ENCODE measurements at regions not wholly inside any gene's neighbourhood (a gene's known extent, or its start where the extent isn't known, plus 50 kb on each side); places are given as distances from the start of the nearest gene placed in this dataset.
"Not testable (repeated sequence)": the region's sequence is repeated elsewhere in the genome, so short reads cannot be mapped to it uniquely, and the experiment has no call there.

- no peak overlapping the region for H3K4me3 ChIP-seq (ENCODE audit: low read depth in 2 of 2, low read length in 2 of 2)
- in situ Hi-C loops (cut with HindIII; ENCODE audit: low pct_unique_long_range_greater_than_20kb, low sequenced_read_pairs), result no loop called here
- ATAC-seq, result no peak
- TF ChIP-seq REST (IDR thresholded peaks at IDR 0.05; ENCODE audit: insufficient read depth in 1 of 2, low read depth in 2 of 2, low read length in 1 of 2), result no peak
- no TSS peak for BruUV-seq (replicated peaks)
- DNase-seq (ENCODE audit: low read depth, low spot score), result no peak
- intact Hi-C loops (cut with micrococcal nuclease; ENCODE audit: unreplicated experiment), result no loop called here
- H3K4me1 ChIP-seq (ENCODE audit: control insufficient read depth, insufficient read depth, low read length), result no peaks in the 10 kb centered on the region
- ChIA-PET POLR2A (no interaction called here), CTCF (no interaction called here)
- H3K9me3 ChIP-seq (ENCODE audit: control insufficient read depth, insufficient read depth, low read depth, low read length), result no peaks in the 10 kb centered on the region
- H3K27ac ChIP-seq (ENCODE audit: low read length), result no peak overlapping the region
- H3K36me3 ChIP-seq (ENCODE audit: control insufficient read depth, insufficient read depth, low read length), result no peaks in the 10 kb centered on the region
- no peaks in the 10 kb centered on the region for H3K27me3 ChIP-seq (ENCODE audit: control insufficient read depth, insufficient read depth, low read length)
Observed at GRCh38 chr9:91012933-91013841, 211.6 kb downstream of the SYK start.

- no peak for TF ChIP-seq POLR2AphosphoS5 (IDR thresholded peaks at IDR 0.05; ENCODE audit: low read depth, low read length)
- no peak for TF ChIP-seq TCF7L2 (IDR thresholded peaks at IDR 0.05; ENCODE audit: low read depth, low read length)
- no peak for TF ChIP-seq CTCF (IDR thresholded peaks at IDR 0.05)
- no peak for TF ChIP-seq SIN3A (IDR thresholded peaks at IDR 0.05; ENCODE audit: borderline replicate concordance, insufficient read depth, low read depth, low read length)
- TF ChIP-seq REST (IDR thresholded peaks at IDR 0.05; ENCODE audit: insufficient read depth in 1 of 2, low read depth in 2 of 2, low read length in 1 of 2), result no peak
- ATAC-seq, result no peak
- in situ Hi-C loops (cut with HindIII; ENCODE audit: low pct_unique_long_range_greater_than_20kb, low sequenced_read_pairs) (no loop called here), intact Hi-C loops (cut with micrococcal nuclease; ENCODE audit: unreplicated experiment) (no loop called here)
- no peak overlapping the region for H3K4me3 ChIP-seq (ENCODE audit: low read depth in 2 of 2, low read length in 2 of 2)
- POLR2A ChIA-PET, result no interaction called here
- H3K9me3 ChIP-seq (ENCODE audit: control insufficient read depth, insufficient read depth, low read depth, low read length), result no peaks in the 10 kb centered on the region
- DNase-seq (ENCODE audit: low read depth, low spot score), result no peak
- BruUV-seq (replicated peaks), result no TSS peak
- no peaks in the 10 kb centered on the region for H3K4me1 ChIP-seq (ENCODE audit: control insufficient read depth, insufficient read depth, low read length)
- no peak overlapping the region for H3K27ac ChIP-seq (ENCODE audit: low read length)
- CTCF ChIA-PET, result no interaction called here
- H3K36me3 ChIP-seq (ENCODE audit: control insufficient read depth, insufficient read depth, low read length), result no peaks in the 10 kb centered on the region
- no peaks in the 10 kb centered on the region for H3K27me3 ChIP-seq (ENCODE audit: control insufficient read depth, insufficient read depth, low read length)
Observed at GRCh38 chr9:91017245-91017644, 215.6 kb downstream of the SYK start.

GRCh38 chr9:91019871-91020270 is 218.3 kb downstream of the SYK start:
- H3K9me3 ChIP-seq (ENCODE audit: control insufficient read depth, insufficient read depth, low read depth, low read length); BruUV-seq (replicated peaks); in situ Hi-C loops (cut with HindIII; ENCODE audit: low pct_unique_long_range_greater_than_20kb, low sequenced_read_pairs); DNase-seq (ENCODE audit: low read depth, low spot score); POLR2A ChIA-PET; ATAC-seq; CTCF ChIA-PET; H3K27me3 ChIP-seq (ENCODE audit: control insufficient read depth, insufficient read depth, low read length); intact Hi-C loops (cut with micrococcal nuclease; ENCODE audit: unreplicated experiment); H3K4me3 ChIP-seq (ENCODE audit: low read depth in 2 of 2, low read length in 2 of 2); H3K27ac ChIP-seq (ENCODE audit: low read length); H3K4me1 ChIP-seq (ENCODE audit: control insufficient read depth, insufficient read depth, low read length); H3K36me3 ChIP-seq (ENCODE audit: control insufficient read depth, insufficient read depth, low read length): not testable (repeated sequence)

GRCh38 chr9:91021656-91022055 is 220.0 kb downstream of the SYK start:
- ATAC-seq; DNase-seq (ENCODE audit: low read depth, low spot score); H3K36me3 ChIP-seq (ENCODE audit: control insufficient read depth, insufficient read depth, low read length); CTCF ChIA-PET; H3K4me1 ChIP-seq (ENCODE audit: control insufficient read depth, insufficient read depth, low read length); H3K9me3 ChIP-seq (ENCODE audit: control insufficient read depth, insufficient read depth, low read depth, low read length); H3K27me3 ChIP-seq (ENCODE audit: control insufficient read depth, insufficient read depth, low read length); in situ Hi-C loops (cut with HindIII; ENCODE audit: low pct_unique_long_range_greater_than_20kb, low sequenced_read_pairs); POLR2A ChIA-PET; H3K27ac ChIP-seq (ENCODE audit: low read length); H3K4me3 ChIP-seq (ENCODE audit: low read depth in 2 of 2, low read length in 2 of 2); BruUV-seq (replicated peaks); intact Hi-C loops (cut with micrococcal nuclease; ENCODE audit: unreplicated experiment): not testable (repeated sequence)
